ENCODE measurements at regions not wholly inside any gene's neighbourhood (a gene's known extent, or its start where the extent isn't known, plus 50 kb on each side); places are given as distances from the start of the nearest gene placed in this dataset.
"Not testable (repeated sequence)": the region's sequence is repeated elsewhere in the genome, so short reads cannot be mapped to it uniquely, and the experiment has no call there.

DNA sequence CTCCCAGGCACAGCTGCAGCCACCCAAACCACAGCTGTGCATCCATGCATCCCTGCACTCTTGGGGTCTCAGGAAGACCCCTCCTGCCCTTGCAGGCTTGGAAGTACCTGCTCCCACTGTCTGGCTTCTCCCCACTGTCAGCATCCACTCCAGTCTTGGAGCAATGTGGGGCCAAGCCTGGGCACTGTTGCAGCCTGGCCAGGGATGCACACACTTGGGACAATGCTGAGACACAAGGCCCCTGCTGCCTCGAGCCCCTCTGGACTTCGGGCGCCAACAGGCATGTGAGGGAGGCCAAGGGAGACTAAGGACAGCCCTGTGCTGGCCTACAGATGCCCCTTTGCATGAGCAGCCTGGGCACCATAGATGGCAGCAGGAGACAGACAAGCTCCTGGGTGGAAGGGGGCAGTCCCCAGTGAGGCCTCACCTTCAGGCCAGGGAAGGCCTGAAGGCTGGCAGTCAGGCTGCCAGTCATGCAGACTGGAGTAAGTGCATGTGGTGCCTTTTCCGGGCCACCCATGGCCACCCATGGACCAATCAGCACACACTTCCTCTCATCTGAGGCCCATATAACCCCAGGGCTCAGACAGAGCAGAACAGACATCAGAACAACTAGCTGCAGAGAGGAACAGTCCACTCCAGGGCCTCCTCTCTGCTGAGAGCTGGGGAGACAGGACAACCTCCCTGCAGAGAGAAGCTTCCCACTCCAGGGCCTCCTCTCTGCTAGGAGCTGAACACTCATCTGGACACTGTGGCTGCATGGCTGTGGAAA, 219.0 kb downstream of the VGLL3 start:
- Histone ChIP-seq H3K27me3 (ENCODE audit: control insufficient read depth, insufficient read depth, low read length) (no peaks in the 10 kb centered on the region), H3K4me3 (ENCODE audit: low read depth in 2 of 2, low read length in 2 of 2) (no peak overlapping the region), H3K9me3 (ENCODE audit: control insufficient read depth, insufficient read depth, low read depth, low read length) (no peaks in the 10 kb centered on the region), H3K36me3 (ENCODE audit: control insufficient read depth, insufficient read depth, low read length) (no peaks in the 10 kb centered on the region), H3K4me1 (ENCODE audit: control insufficient read depth, insufficient read depth, low read length) (no peaks in the 10 kb centered on the region), H3K27ac (ENCODE audit: low read length) (no peak overlapping the region)
- no peak for TF ChIP-seq POLR2AphosphoS5 (IDR thresholded peaks at IDR 0.05; ENCODE audit: low read depth, low read length)
- TF ChIP-seq, protein P1, sequence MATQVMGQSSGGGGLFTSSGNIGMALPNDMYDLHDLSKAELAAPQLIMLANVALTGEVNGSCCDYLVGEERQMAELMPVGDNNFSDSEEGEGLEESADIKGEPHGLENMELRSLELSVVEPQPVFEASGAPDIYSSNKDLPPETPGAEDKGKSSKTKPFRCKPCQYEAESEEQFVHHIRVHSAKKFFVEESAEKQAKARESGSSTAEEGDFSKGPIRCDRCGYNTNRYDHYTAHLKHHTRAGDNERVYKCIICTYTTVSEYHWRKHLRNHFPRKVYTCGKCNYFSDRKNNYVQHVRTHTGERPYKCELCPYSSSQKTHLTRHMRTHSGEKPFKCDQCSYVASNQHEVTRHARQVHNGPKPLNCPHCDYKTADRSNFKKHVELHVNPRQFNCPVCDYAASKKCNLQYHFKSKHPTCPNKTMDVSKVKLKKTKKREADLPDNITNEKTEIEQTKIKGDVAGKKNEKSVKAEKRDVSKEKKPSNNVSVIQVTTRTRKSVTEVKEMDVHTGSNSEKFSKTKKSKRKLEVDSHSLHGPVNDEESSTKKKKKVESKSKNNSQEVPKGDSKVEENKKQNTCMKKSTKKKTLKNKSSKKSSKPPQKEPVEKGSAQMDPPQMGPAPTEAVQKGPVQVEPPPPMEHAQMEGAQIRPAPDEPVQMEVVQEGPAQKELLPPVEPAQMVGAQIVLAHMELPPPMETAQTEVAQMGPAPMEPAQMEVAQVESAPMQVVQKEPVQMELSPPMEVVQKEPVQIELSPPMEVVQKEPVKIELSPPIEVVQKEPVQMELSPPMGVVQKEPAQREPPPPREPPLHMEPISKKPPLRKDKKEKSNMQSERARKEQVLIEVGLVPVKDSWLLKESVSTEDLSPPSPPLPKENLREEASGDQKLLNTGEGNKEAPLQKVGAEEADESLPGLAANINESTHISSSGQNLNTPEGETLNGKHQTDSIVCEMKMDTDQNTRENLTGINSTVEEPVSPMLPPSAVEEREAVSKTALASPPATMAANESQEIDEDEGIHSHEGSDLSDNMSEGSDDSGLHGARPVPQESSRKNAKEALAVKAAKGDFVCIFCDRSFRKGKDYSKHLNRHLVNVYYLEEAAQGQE (IDR thresholded peaks at IDR 0.05; ENCODE audit: insufficient read depth in 1 of 2, low read depth in 2 of 2, low read length in 1 of 2) = no peak
- no peak for TF ChIP-seq SIN3A (IDR thresholded peaks at IDR 0.05; ENCODE audit: borderline replicate concordance, insufficient read depth, low read depth, low read length)
- no peak for TF ChIP-seq TCF7L2 (IDR thresholded peaks at IDR 0.05; ENCODE audit: low read depth, low read length)
- TF ChIP-seq CTCF (IDR thresholded peaks at IDR 0.05) = no peak
- ChIA-PET CTCF (no interaction called here), POLR2A (no interaction called here)
- intact Hi-C loops (cut with micrococcal nuclease; ENCODE audit: unreplicated experiment) = no loop called here
- no peak for DNase-seq (ENCODE audit: low read depth, low spot score)
- peak; percentile 21; the same call in 1 of the 2 replicates for ATAC-seq
- no TSS peak for BruUV-seq (replicated peaks)
- in situ Hi-C loops (cut with HindIII; ENCODE audit: low pct_unique_long_range_greater_than_20kb, low sequenced_read_pairs) = no loop called here

DNA sequence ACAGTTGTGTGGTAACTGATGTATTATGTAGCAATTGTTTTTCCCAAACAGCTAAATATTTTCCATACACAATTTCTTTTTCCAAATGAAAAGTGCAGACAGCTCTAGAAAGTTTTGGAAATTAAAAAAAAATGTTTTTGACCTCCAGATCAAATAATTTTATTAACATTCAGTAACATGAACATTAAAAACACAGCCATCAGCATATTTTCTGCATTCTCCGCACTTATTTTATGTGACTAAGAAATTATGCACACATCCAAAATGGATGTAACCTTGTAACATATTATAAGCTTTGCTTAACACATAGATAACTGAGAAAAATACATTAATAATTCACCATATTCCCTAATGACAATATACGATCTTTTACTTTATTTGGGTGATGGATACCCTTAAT, 224.6 kb downstream of the VGLL3 start:
- Histone ChIP-seq H3K36me3 (ENCODE audit: control insufficient read depth, insufficient read depth, low read length) (no peaks in the 10 kb centered on the region), H3K4me1 (ENCODE audit: control insufficient read depth, insufficient read depth, low read length) (no peaks in the 10 kb centered on the region), H3K9me3 (ENCODE audit: control insufficient read depth, insufficient read depth, low read depth, low read length) (no peaks in the 10 kb centered on the region), H3K27me3 (ENCODE audit: control insufficient read depth, insufficient read depth, low read length) (no peaks in the 10 kb centered on the region), H3K4me3 (ENCODE audit: low read depth in 2 of 2, low read length in 2 of 2) (no peak overlapping the region), H3K27ac (ENCODE audit: low read length) (no peak overlapping the region)
- POLR2A ChIA-PET = no interaction called here
- in situ Hi-C loops (cut with HindIII; ENCODE audit: low pct_unique_long_range_greater_than_20kb, low sequenced_read_pairs) = no loop called here
- ATAC-seq = no peak
- CTCF ChIA-PET = no interaction called here
- intact Hi-C loops (cut with micrococcal nuclease; ENCODE audit: unreplicated experiment) = no loop called here
- no TSS peak for BruUV-seq (replicated peaks)
- no peak for DNase-seq (ENCODE audit: low read depth, low spot score)
- TF ChIP-seq POLR2AphosphoS5 (IDR thresholded peaks at IDR 0.05; ENCODE audit: low read depth, low read length) (no peak), CTCF (IDR thresholded peaks at IDR 0.05) (no peak), TCF7L2 (IDR thresholded peaks at IDR 0.05; ENCODE audit: low read depth, low read length) (no peak), SIN3A (IDR thresholded peaks at IDR 0.05; ENCODE audit: borderline replicate concordance, insufficient read depth, low read depth, low read length) (no peak)
- TF ChIP-seq, protein P1 (IDR thresholded peaks at IDR 0.05; ENCODE audit: insufficient read depth in 1 of 2, low read depth in 2 of 2, low read length in 1 of 2) = no peak

DNA sequence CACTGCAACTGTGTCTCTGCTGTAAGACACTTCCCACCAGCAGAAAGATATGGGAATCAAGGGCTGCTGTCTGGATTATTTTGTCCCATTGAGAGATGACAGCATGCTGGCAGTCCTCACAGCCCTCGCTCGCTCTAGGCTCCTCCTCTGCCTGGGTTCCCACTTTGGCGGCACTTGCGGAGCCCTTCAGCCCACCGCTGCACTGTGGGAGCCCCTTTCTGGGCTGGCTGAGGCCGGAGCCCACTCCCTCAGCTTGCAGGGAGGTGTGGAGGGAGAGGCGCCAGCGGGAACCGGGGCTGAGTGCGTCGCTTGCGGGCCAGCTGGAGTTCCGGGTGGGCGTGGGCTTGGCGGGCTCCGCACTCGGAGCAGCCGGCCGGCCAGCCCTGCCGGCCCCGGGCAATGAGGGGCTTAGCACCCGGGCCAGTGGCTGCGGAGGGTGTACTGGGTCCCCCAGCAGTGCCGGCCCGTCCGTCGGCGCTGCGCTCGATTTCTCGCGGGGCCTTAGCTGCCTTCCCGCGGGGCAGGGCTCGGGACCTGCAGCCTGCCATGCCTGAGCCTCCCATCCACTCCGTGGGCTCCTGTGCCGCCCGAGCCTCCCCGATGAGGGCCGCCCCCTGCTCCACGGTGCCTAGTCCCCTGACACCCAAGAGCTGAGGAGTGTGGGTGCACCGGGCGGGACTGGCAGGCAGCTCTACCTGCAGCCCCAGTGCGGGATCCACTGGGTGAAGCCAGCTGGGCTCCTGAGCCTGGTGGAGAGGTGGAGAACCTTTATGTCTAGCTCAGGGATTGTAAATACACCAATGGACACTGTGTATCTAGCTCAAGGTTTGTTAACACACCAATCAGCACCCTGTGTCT, 233.4 kb downstream of the VGLL3 start:
- CTCF ChIA-PET; H3K9me3 ChIP-seq (ENCODE audit: control insufficient read depth, insufficient read depth, low read depth, low read length); POLR2A ChIA-PET; H3K27ac ChIP-seq (ENCODE audit: low read length); H3K4me3 ChIP-seq (ENCODE audit: low read depth in 2 of 2, low read length in 2 of 2); ATAC-seq; H3K4me1 ChIP-seq (ENCODE audit: control insufficient read depth, insufficient read depth, low read length); in situ Hi-C loops (cut with HindIII; ENCODE audit: low pct_unique_long_range_greater_than_20kb, low sequenced_read_pairs); BruUV-seq (replicated peaks); intact Hi-C loops (cut with micrococcal nuclease; ENCODE audit: unreplicated experiment); H3K36me3 ChIP-seq (ENCODE audit: control insufficient read depth, insufficient read depth, low read length); H3K27me3 ChIP-seq (ENCODE audit: control insufficient read depth, insufficient read depth, low read length); DNase-seq (ENCODE audit: low read depth, low spot score): not testable (repeated sequence)

Measured in Panc1 (cell line).